ENCODE measurements at regions not wholly inside any gene's neighbourhood (a gene's known extent, or its start where the extent isn't known, plus 50 kb on each side); places are given as distances from the start of the nearest gene placed in this dataset.

- DNase-seq (ENCODE audit: extremely low spot score) = no peak
- ChIA-PET CTCF (no interaction called here), POLR2A (no interaction called here)
- TF ChIP-seq ELF4 (IDR thresholded peaks at IDR 0.05) = no peak
- TF ChIP-seq SP1 (IDR thresholded peaks at IDR 0.05) = no peak
- no peak for TF ChIP-seq NFRKB (IDR thresholded peaks at IDR 0.05)
- TF ChIP-seq FOXK2 (IDR thresholded peaks at IDR 0.05) = no peak
These were observed 515.1 kb upstream of the ZFP42 start for GRCh38 chr4:187480146-187481145.

- POLR2A ChIA-PET = no interaction called here
- CTCF ChIA-PET = no interaction called here
- TF ChIP-seq TARDBP (IDR thresholded peaks at IDR 0.05) = no peak
- no peak for TF ChIP-seq ZNF384 (IDR thresholded peaks at IDR 0.05)
- TF ChIP-seq FOXM1 (IDR thresholded peaks at IDR 0.05; ENCODE audit: borderline replicate concordance) = no peak
- no peak for TF ChIP-seq LEF1 (IDR thresholded peaks at IDR 0.05; ENCODE audit: borderline replicate concordance)
- no peak for DNase-seq (ENCODE audit: extremely low spot score)
These were observed 511.4 kb upstream of the ZFP42 start for GRCh38 chr4:187484186-187484585.

- POLR2A ChIA-PET = no interaction called here
- no peak for DNase-seq (ENCODE audit: extremely low spot score)
- no peak for TF ChIP-seq FOXM1 (IDR thresholded peaks at IDR 0.05; ENCODE audit: borderline replicate concordance)
- TF ChIP-seq NFRKB (IDR thresholded peaks at IDR 0.05) = no peak
- no peak for TF ChIP-seq SUZ12 (IDR thresholded peaks at IDR 0.05)
- CTCF ChIA-PET = interaction anchor here (0.7 kb wide), 1 partner anchor 44 kb away, joined by 4 read pairs; no protein-coding TSS in a partner anchor
These were observed 509.9 kb upstream of the ZFP42 start for GRCh38 chr4:187485676-187486075.

GRCh38 chr4:187491286-187491685, 504.3 kb upstream of the ZFP42 start:
- TF ChIP-seq L3MBTL2 (conservative IDR thresholded peaks at IDR 0.05) = no peak
- no peak for TF ChIP-seq BHLHE40 (IDR thresholded peaks at IDR 0.05; ENCODE audit: borderline replicate concordance)
- no peak for TF ChIP-seq LEF1 (IDR thresholded peaks at IDR 0.05; ENCODE audit: borderline replicate concordance)
- ChIA-PET POLR2A (no interaction called here), CTCF (no interaction called here)
- no peak for DNase-seq (ENCODE audit: extremely low spot score)

- no peak for DNase-seq (ENCODE audit: extremely low spot score)
These were observed 503.6 kb upstream of the ZFP42 start for GRCh38 chr4:187491959-187492358.

GRCh38 chr4:187493661-187494060, 501.9 kb upstream of the ZFP42 start:
- POLR2A ChIA-PET = no interaction called here
- CTCF ChIA-PET = no interaction called here
- DNase-seq (ENCODE audit: extremely low spot score) = no peak
- TF ChIP-seq SUZ12 (IDR thresholded peaks at IDR 0.05) (no peak), L3MBTL2 (conservative IDR thresholded peaks at IDR 0.05) (no peak), SP1 (IDR thresholded peaks at IDR 0.05) (no peak), HDGF (IDR thresholded peaks at IDR 0.05; ENCODE audit: borderline replicate concordance) (no peak), FOXM1 (IDR thresholded peaks at IDR 0.05; ENCODE audit: borderline replicate concordance) (no peak), NFRKB (IDR thresholded peaks at IDR 0.05) (no peak), PKNOX1 (IDR thresholded peaks at IDR 0.05) (no peak), BHLHE40 (IDR thresholded peaks at IDR 0.05; ENCODE audit: borderline replicate concordance) (no peak)

More at GRCh38 chr4:187491959-187492358, 503.6 kb upstream of the ZFP42 start:
- ChIA-PET CTCF (no interaction called here), POLR2A (no interaction called here)
- TF ChIP-seq L3MBTL2 (conservative IDR thresholded peaks at IDR 0.05) (no peak), SUZ12 (IDR thresholded peaks at IDR 0.05) (no peak), BHLHE40 (IDR thresholded peaks at IDR 0.05; ENCODE audit: borderline replicate concordance) (no peak), HDGF (IDR thresholded peaks at IDR 0.05; ENCODE audit: borderline replicate concordance) (no peak), FOXM1 (IDR thresholded peaks at IDR 0.05; ENCODE audit: borderline replicate concordance) (no peak), LEF1 (IDR thresholded peaks at IDR 0.05; ENCODE audit: borderline replicate concordance) (no peak), CTBP1 (IDR thresholded peaks at IDR 0.05; ENCODE audit: borderline replicate concordance) (no peak), PKNOX1 (IDR thresholded peaks at IDR 0.05) (no peak)

GRCh38 chr4:187499956-187500355, 495.6 kb upstream of the ZFP42 start:
- ChIA-PET POLR2A (no interaction called here), CTCF (no interaction called here)
- DNase-seq (ENCODE audit: extremely low spot score) = no peak
- TF ChIP-seq CTBP1 (IDR thresholded peaks at IDR 0.05; ENCODE audit: borderline replicate concordance) = no peak
- no peak for TF ChIP-seq SP1 (IDR thresholded peaks at IDR 0.05)
- TF ChIP-seq NFRKB (IDR thresholded peaks at IDR 0.05) = no peak
- no peak for TF ChIP-seq TARDBP (IDR thresholded peaks at IDR 0.05)
- TF ChIP-seq ZNF384 (IDR thresholded peaks at IDR 0.05) = no peak
- TF ChIP-seq ARNT (IDR thresholded peaks at IDR 0.05) = no peak
- no peak for TF ChIP-seq HDGF (IDR thresholded peaks at IDR 0.05; ENCODE audit: borderline replicate concordance)
- TF ChIP-seq BHLHE40 (IDR thresholded peaks at IDR 0.05; ENCODE audit: borderline replicate concordance) = no peak
- no peak for TF ChIP-seq LEF1 (IDR thresholded peaks at IDR 0.05; ENCODE audit: borderline replicate concordance)
- no peak for TF ChIP-seq FOXA1 (IDR thresholded peaks at IDR 0.05)
- TF ChIP-seq ELF4 (IDR thresholded peaks at IDR 0.05) = no peak

- POLR2A ChIA-PET = no interaction called here
- no peak for DNase-seq (ENCODE audit: extremely low spot score)
- TF ChIP-seq SP1 (IDR thresholded peaks at IDR 0.05) (no peak), ZNF384 (IDR thresholded peaks at IDR 0.05) (no peak), SUZ12 (IDR thresholded peaks at IDR 0.05) (no peak), ARNT (IDR thresholded peaks at IDR 0.05) (no peak), PKNOX1 (IDR thresholded peaks at IDR 0.05) (no peak)
- CTCF ChIA-PET = no interaction called here
These were observed 494.8 kb upstream of the ZFP42 start for GRCh38 chr4:187500796-187501195.
